ENCODE measurements at regions not wholly inside any gene's neighbourhood (a gene's known extent, or its start where the extent isn't known, plus 50 kb on each side); places are given as distances from the start of the nearest gene placed in this dataset.
A peak's percentile ranks its signal among the peaks of the same experiment; 100 is the strongest.

- H3K9me3 Mint-ChIP-seq: no peaks in the 10 kb centered on the region
- no peak for DNase-seq (ENCODE audit: low spot score)
- no peaks in the 10 kb centered on the region for H3K36me3 Mint-ChIP-seq (ENCODE audit: low read depth)
- H3K27me3 Mint-ChIP-seq (ENCODE audit: insufficient read depth): peaks cover 9% of the 10 kb centered on the region
- intact Hi-C loops (cut with micrococcal nuclease): no loop called here
- H3K4me1 Mint-ChIP-seq (ENCODE audit: low read depth): no peaks in the 10 kb centered on the region
- H3K27ac Mint-ChIP-seq: no peak overlapping the region
- H3K4me3 Mint-ChIP-seq: no peak overlapping the region
Observed at GRCh38 chr2:173419506-173419905, 64.8 kb downstream of the CDCA7 start.

GRCh38 chr2:173424886-173425285 is 70.2 kb downstream of the CDCA7 start:
- peaks cover 5% of the 10 kb centered on the region for H3K27me3 Mint-ChIP-seq (ENCODE audit: insufficient read depth)
- DNase-seq (ENCODE audit: low spot score): no peak
- no peak overlapping the region for H3K4me3 Mint-ChIP-seq
- no peaks in the 10 kb centered on the region for H3K36me3 Mint-ChIP-seq (ENCODE audit: low read depth)
- H3K4me1 Mint-ChIP-seq (ENCODE audit: low read depth): no peaks in the 10 kb centered on the region
- intact Hi-C loops (cut with micrococcal nuclease): no loop called here
- no peaks in the 10 kb centered on the region for H3K9me3 Mint-ChIP-seq
- H3K27ac Mint-ChIP-seq: no peak overlapping the region

- Mint-ChIP-seq H3K4me3 (no peak overlapping the region), H3K27ac (no peak overlapping the region), H3K27me3 (ENCODE audit: insufficient read depth) (peaks cover 10% of the 10 kb centered on the region), H3K36me3 (ENCODE audit: low read depth) (no peaks in the 10 kb centered on the region), H3K4me1 (ENCODE audit: low read depth) (no peaks in the 10 kb centered on the region), H3K9me3 (no peaks in the 10 kb centered on the region)
- intact Hi-C loops (cut with micrococcal nuclease): no loop called here
- DNase-seq (ENCODE audit: low spot score): no peak
Observed at GRCh38 chr2:173427887-173428668, 73.4 kb downstream of the CDCA7 start.

- Mint-ChIP-seq H3K4me3 (no peak overlapping the region), H3K4me1 (ENCODE audit: low read depth) (peaks cover 9% of the 10 kb centered on the region), H3K36me3 (ENCODE audit: low read depth) (no peaks in the 10 kb centered on the region), H3K27me3 (ENCODE audit: insufficient read depth) (peaks cover 13% of the 10 kb centered on the region), H3K27ac (no peak overlapping the region), H3K9me3 (no peaks in the 10 kb centered on the region)
- intact Hi-C loops (cut with micrococcal nuclease): no loop called here
- DNase-seq (ENCODE audit: low spot score): no peak
Observed at GRCh38 chr2:173431191-173431590, 76.5 kb downstream of the CDCA7 start.

- Mint-ChIP-seq H3K27ac (no peak overlapping the region), H3K4me3 (no peak overlapping the region), H3K9me3 (no peaks in the 10 kb centered on the region), H3K4me1 (ENCODE audit: low read depth) (peaks cover 13% of the 10 kb centered on the region), H3K36me3 (ENCODE audit: low read depth) (no peaks in the 10 kb centered on the region), H3K27me3 (ENCODE audit: insufficient read depth) (peaks cover 13% of the 10 kb centered on the region)
- intact Hi-C loops (cut with micrococcal nuclease): no loop called here
- DNase-seq (ENCODE audit: low spot score): no peak
Observed at GRCh38 chr2:173432049-173432754, 77.5 kb downstream of the CDCA7 start.

GRCh38 chr2:173434762-173435569 is 80.3 kb downstream of the CDCA7 start:
- DNase-seq (ENCODE audit: low spot score): no peak
- H3K36me3 Mint-ChIP-seq (ENCODE audit: low read depth): no peaks in the 10 kb centered on the region
- intact Hi-C loops (cut with micrococcal nuclease): no loop called here
- no peak overlapping the region for H3K27ac Mint-ChIP-seq
- peaks cover 13% of the 10 kb centered on the region for H3K4me1 Mint-ChIP-seq (ENCODE audit: low read depth)
- no peak overlapping the region for H3K4me3 Mint-ChIP-seq
- H3K27me3 Mint-ChIP-seq (ENCODE audit: insufficient read depth): peaks cover 13% of the 10 kb centered on the region
- no peaks in the 10 kb centered on the region for H3K9me3 Mint-ChIP-seq

GRCh38 chr2:173435574-173435973 is 80.9 kb downstream of the CDCA7 start:
- no peaks in the 10 kb centered on the region for H3K9me3 Mint-ChIP-seq
- H3K27ac Mint-ChIP-seq: peak overlapping the region; percentile 28
- no peak for DNase-seq (ENCODE audit: low spot score)
- peaks cover 13% of the 10 kb centered on the region for H3K27me3 Mint-ChIP-seq (ENCODE audit: insufficient read depth)
- intact Hi-C loops (cut with micrococcal nuclease): no loop called here
- no peak overlapping the region for H3K4me3 Mint-ChIP-seq
- H3K36me3 Mint-ChIP-seq (ENCODE audit: low read depth): no peaks in the 10 kb centered on the region
- H3K4me1 Mint-ChIP-seq (ENCODE audit: low read depth): peaks cover 13% of the 10 kb centered on the region

GRCh38 chr2:173436088-173436487 is 81.4 kb downstream of the CDCA7 start:
- H3K4me3 Mint-ChIP-seq: no peak overlapping the region
- peaks cover 16% of the 10 kb centered on the region for H3K27me3 Mint-ChIP-seq (ENCODE audit: insufficient read depth)
- DNase-seq (ENCODE audit: low spot score): no peak
- intact Hi-C loops (cut with micrococcal nuclease): no loop called here
- H3K9me3 Mint-ChIP-seq: no peaks in the 10 kb centered on the region
- peaks cover 13% of the 10 kb centered on the region for H3K4me1 Mint-ChIP-seq (ENCODE audit: low read depth)
- no peaks in the 10 kb centered on the region for H3K36me3 Mint-ChIP-seq (ENCODE audit: low read depth)
- H3K27ac Mint-ChIP-seq: peak overlapping the region; percentile 28

- DNase-seq (ENCODE audit: low spot score): no peak
- H3K4me3 Mint-ChIP-seq: no peak overlapping the region
- intact Hi-C loops (cut with micrococcal nuclease): no loop called here
- H3K4me1 Mint-ChIP-seq (ENCODE audit: low read depth): peaks cover 4% of the 10 kb centered on the region
- H3K9me3 Mint-ChIP-seq: no peaks in the 10 kb centered on the region
- peaks cover 17% of the 10 kb centered on the region for H3K27me3 Mint-ChIP-seq (ENCODE audit: insufficient read depth)
- H3K27ac Mint-ChIP-seq: no peak overlapping the region
- no peaks in the 10 kb centered on the region for H3K36me3 Mint-ChIP-seq (ENCODE audit: low read depth)
Observed at GRCh38 chr2:173441222-173441621, 86.5 kb downstream of the CDCA7 start.

- no peaks in the 10 kb centered on the region for H3K36me3 Mint-ChIP-seq (ENCODE audit: low read depth)
- intact Hi-C loops (cut with micrococcal nuclease): no loop called here
Observed at GRCh38 chr2:173442542-173442941, 87.9 kb downstream of the CDCA7 start.

GRCh38 chr2:173446722-173447121 is 92.0 kb downstream of the CDCA7 start:
- Mint-ChIP-seq H3K9me3 (no peaks in the 10 kb centered on the region), H3K27ac (no peak overlapping the region), H3K27me3 (ENCODE audit: insufficient read depth) (peaks cover 16% of the 10 kb centered on the region), H3K36me3 (ENCODE audit: low read depth) (no peaks in the 10 kb centered on the region), H3K4me3 (no peak overlapping the region), H3K4me1 (ENCODE audit: low read depth) (peaks cover 15% of the 10 kb centered on the region)
- no peak for DNase-seq (ENCODE audit: low spot score)
- intact Hi-C loops (cut with micrococcal nuclease): no loop called here

More at GRCh38 chr2:173442542-173442941, 87.9 kb downstream of the CDCA7 start:
- no peak overlapping the region for H3K4me3 Mint-ChIP-seq
- H3K27ac Mint-ChIP-seq: no peak overlapping the region
- H3K27me3 Mint-ChIP-seq (ENCODE audit: insufficient read depth): peaks cover 17% of the 10 kb centered on the region
- H3K9me3 Mint-ChIP-seq: no peaks in the 10 kb centered on the region
- H3K4me1 Mint-ChIP-seq (ENCODE audit: low read depth): no peaks in the 10 kb centered on the region
- DNase-seq (ENCODE audit: low spot score): no peak

GRCh38 chr2:173448938-173449471 is 94.3 kb downstream of the CDCA7 start:
- peaks cover 23% of the 10 kb centered on the region for H3K27me3 Mint-ChIP-seq (ENCODE audit: insufficient read depth)
- no peaks in the 10 kb centered on the region for H3K36me3 Mint-ChIP-seq (ENCODE audit: low read depth)
- intact Hi-C loops (cut with micrococcal nuclease): loop anchor here (1.0 kb wide), 1 partner anchor 47 kb away; no protein-coding TSS in a partner anchor
- H3K9me3 Mint-ChIP-seq: no peaks in the 10 kb centered on the region
- peak overlapping the region; percentile 48 for H3K4me3 Mint-ChIP-seq
- H3K4me1 Mint-ChIP-seq (ENCODE audit: low read depth): peaks cover 15% of the 10 kb centered on the region
- no peak overlapping the region for H3K27ac Mint-ChIP-seq
- DNase-seq (ENCODE audit: low spot score): peak; percentile 44

Measured in activated T-helper 1 cell treated with anti-CD3 and anti-CD28 coated beads, Interleukin-12 subunit alpha, Interleukin-12 subunit beta, Interleukin-2, Interleukin-4 antibody, amounts not matched to agents 30 ng/mL and 10 ng/mL and 1 ng/mL, durations not matched to agents 14 hours and 24 hours and 36 hours (primary cell).